ENCODE measurements at regions not wholly inside any gene's neighbourhood (a gene's known extent, or its start where the extent isn't known, plus 50 kb on each side); places are given as distances from the start of the nearest gene placed in this dataset.
A peak's percentile ranks its signal among the peaks of the same experiment; 100 is the strongest.

DNA sequence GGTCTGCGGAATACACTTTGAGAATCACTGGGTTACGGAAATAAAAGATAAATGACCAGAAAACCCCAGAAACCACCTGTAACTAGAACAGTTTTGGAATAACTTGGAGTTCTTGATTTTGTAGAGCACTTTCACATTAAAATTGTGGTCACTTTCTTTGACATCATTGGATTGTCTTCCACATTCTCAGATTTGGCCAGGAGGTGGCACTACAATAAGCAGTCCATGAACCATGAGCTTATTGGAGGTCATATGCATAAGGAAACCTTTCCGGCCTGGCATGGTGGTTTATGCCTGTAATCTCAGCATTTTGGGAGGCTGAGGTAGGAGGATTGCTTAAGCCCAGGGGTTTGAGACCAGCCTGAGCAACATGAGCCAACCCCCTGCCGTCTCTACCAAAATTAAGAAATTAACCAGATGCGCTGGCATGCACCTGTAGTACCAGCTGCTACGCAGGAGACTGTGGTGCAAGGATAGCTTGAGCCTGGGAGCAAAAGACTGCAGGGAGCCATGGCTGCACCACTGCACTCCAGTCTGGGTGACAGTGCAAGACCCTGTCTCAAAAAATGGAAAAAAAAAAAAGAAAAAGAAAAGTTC is 107.7 kb upstream of the CAND1 start:
- no peak overlapping the region for H2AFZ ChIP-seq
- Mint-ChIP-seq H3K4me3 (no peak overlapping the region), H3K9me3 (no peaks in the 10 kb centered on the region), H3K4me1 (peaks cover 4% of the 10 kb centered on the region; the same call in 2 of the 3 replicates), H3K36me3 (ENCODE audit: low read depth) (no peaks in the 10 kb centered on the region), H3K27me3 (ENCODE audit: insufficient read depth, low read depth, poor library complexity) (no peaks in the 10 kb centered on the region), H3K27ac (no peak overlapping the region)
- H3K79me2 ChIP-seq (replicated peaks; ENCODE audit: insufficient read depth): no peaks in the 10 kb centered on the region
- no peak overlapping the region for H3K4me2 ChIP-seq
- TF ChIP-seq CTCF (conservative IDR thresholded peaks at IDR 0.05; ENCODE audit: low read depth in 2 of 2): peak; percentile 83 to 86
- TF ChIP-seq ZNF462 (CRISPR knock-in tag; IDR thresholded peaks at IDR 0.05): no peak
- no peaks in the 10 kb centered on the region for H3K27me3 ChIP-seq (ENCODE audit: insufficient read depth)
- H3K4me3 ChIP-seq: no peak overlapping the region
- no peaks in the 10 kb centered on the region for H3K4me1 ChIP-seq (ENCODE audit: insufficient read depth)
- no peaks in the 10 kb centered on the region for H3K36me3 ChIP-seq (ENCODE audit: insufficient read depth)
- no peaks in the 10 kb centered on the region; the same call in 1 of the 2 replicates for H3K9me2 ChIP-seq (ENCODE audit: insufficient read depth)
- H4K20me1 ChIP-seq (replicated peaks; ENCODE audit: insufficient read depth): no peaks in the 10 kb centered on the region
- ATAC-seq (peak; percentile 71), DNase-seq (ENCODE audit: low spot score) (peak; percentile 76)
- H3K27ac ChIP-seq (ENCODE audit: low read depth): no peak overlapping the region
- H3F3A ChIP-seq (replicated peaks; ENCODE audit: low read depth): no peaks in the 10 kb centered on the region

DNA sequence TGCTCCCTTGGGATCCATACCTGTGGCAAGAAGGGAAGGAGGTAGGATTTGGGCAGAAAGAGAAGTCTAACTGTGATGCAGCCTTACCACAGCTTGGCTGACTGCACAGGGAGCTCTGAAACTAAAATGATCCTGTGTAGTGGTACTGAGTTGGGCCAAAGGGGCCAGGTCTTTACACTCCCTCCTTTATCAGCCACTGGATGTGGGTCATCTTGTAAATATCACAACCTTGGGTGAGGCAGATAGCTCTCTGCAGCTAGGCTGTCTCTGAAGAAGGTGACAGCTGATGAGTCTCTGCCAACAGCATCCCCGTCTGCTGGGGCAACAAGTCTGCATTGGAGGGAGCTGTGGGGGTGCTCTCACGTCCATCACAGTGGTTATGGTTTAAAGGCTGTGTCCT is 95.9 kb upstream of the CAND1 start:
- no peaks in the 10 kb centered on the region for H3K9me3 Mint-ChIP-seq
- peaks cover 2% of the 10 kb centered on the region for H3K27me3 Mint-ChIP-seq (ENCODE audit: insufficient read depth, low read depth, poor library complexity)
- H2AFZ ChIP-seq: 0 out of 2 replicates have a peak overlapping the region, but pooled peaks have one; percentile 23
- TF ChIP-seq REST (IDR thresholded peaks at IDR 0.05; ENCODE audit: unreplicated experiment): no peak
- no peak for TF ChIP-seq EZH2phosphoT487 (IDR thresholded peaks at IDR 0.05; ENCODE audit: unreplicated experiment)
- TF ChIP-seq EZH2 (IDR thresholded peaks at IDR 0.05; ENCODE audit: low read depth, unreplicated experiment): no peak
- TF ChIP-seq CREB1 (CRISPR knock-in tag; IDR thresholded peaks at IDR 0.05; ENCODE audit: low read depth): no peak
- no peak for TF ChIP-seq POLR2AphosphoS5 (IDR thresholded peaks at IDR 0.05; ENCODE audit: low read depth)
- TF ChIP-seq, protein P1, sequence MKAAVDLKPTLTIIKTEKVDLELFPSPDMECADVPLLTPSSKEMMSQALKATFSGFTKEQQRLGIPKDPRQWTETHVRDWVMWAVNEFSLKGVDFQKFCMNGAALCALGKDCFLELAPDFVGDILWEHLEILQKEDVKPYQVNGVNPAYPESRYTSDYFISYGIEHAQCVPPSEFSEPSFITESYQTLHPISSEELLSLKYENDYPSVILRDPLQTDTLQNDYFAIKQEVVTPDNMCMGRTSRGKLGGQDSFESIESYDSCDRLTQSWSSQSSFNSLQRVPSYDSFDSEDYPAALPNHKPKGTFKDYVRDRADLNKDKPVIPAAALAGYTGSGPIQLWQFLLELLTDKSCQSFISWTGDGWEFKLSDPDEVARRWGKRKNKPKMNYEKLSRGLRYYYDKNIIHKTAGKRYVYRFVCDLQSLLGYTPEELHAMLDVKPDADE (IDR thresholded peaks at IDR 0.05): no peak

More for the DNA sequence above, 95.9 kb upstream of the CAND1 start:
- H3F3A ChIP-seq (replicated peaks; ENCODE audit: low read depth): no peaks in the 10 kb centered on the region
- ATAC-seq (no peak), DNase-seq (ENCODE audit: low spot score) (no peak)
- H4K20me1 ChIP-seq (replicated peaks; ENCODE audit: insufficient read depth): no peaks in the 10 kb centered on the region
- H3K4me1 ChIP-seq (ENCODE audit: insufficient read depth): no peaks in the 10 kb centered on the region
- no peak overlapping the region for H3K4me3 ChIP-seq
- 0 out of 2 replicates have a peak, but pooled peaks cover 3% of the 10 kb centered on the region for H3K9me2 ChIP-seq (ENCODE audit: insufficient read depth)
- H3K27ac ChIP-seq (ENCODE audit: low read depth): no peak overlapping the region
- no peaks in the 10 kb centered on the region for H3K36me3 ChIP-seq (ENCODE audit: insufficient read depth)
- H3K79me2 ChIP-seq (replicated peaks; ENCODE audit: insufficient read depth): no peaks in the 10 kb centered on the region
- no peak overlapping the region for H3K4me2 ChIP-seq
- Mint-ChIP-seq H3K27ac (no peak overlapping the region), H3K4me3 (no peak overlapping the region), H3K36me3 (ENCODE audit: low read depth) (no peaks in the 10 kb centered on the region), H3K4me1 (no peaks in the 10 kb centered on the region)
- no peaks in the 10 kb centered on the region for H3K27me3 ChIP-seq (ENCODE audit: insufficient read depth)
